ENCODE measurements at regions not wholly inside any gene's neighbourhood (a gene's known extent, or its start where the extent isn't known, plus 50 kb on each side); places are given as distances from the start of the nearest gene placed in this dataset.
"Not testable (repeated sequence)": the region's sequence is repeated elsewhere in the genome, so short reads cannot be mapped to it uniquely, and the experiment has no call there.

- DNase-seq (ENCODE audit: low read depth); H3K4me3 ChIP-seq (ENCODE audit: low read depth, low read length): not testable (repeated sequence)
These were observed 50.5 kb upstream of the SFSWAP start for GRCh38 chr12:131660401-131660800.

Data from choroid plexus epithelial cell (primary cell).